Kidney (tissue), 13 donors: ENCODE measurements at regions not wholly inside any gene's neighbourhood (a gene's known extent, or its start where the extent isn't known, plus 50 kb on each side); places are given as distances from the start of the nearest gene placed in this dataset.

Experiments used
- DNase-seq, 5 donors: peaks; one replicate each; pipeline ENCODE4 v3.0.0-alpha.2; 2013 to 2020
- FAIRE-seq: peaks from 2 replicates; lab custom pipeline; 2012; peaks lifted over from hg19 to GRCh38; lab: Jason Lieb, UNC
- H3K27ac ChIP-seq, 2 donors: one replicate each; pipeline ENCODE4 v1.7.0; 2013; ENCODE audit warnings: low read depth in 2 of 2, low read length in 2 of 2, inconsistent platforms in 1 of 2
- H3K27me3 ChIP-seq: one replicate; pipeline ENCODE4 v1.7.1; 2013; ENCODE audit warnings: low read length, inconsistent platforms; ENCODE audit not compliant: control insufficient read depth, insufficient read depth
- H3K36me3 ChIP-seq, 3 donors: one replicate each; pipeline versions ENCODE4 v1.7.0 to v1.7.1; 2013; ENCODE audit warnings: low read length in 3 of 3, control low read depth in 1 of 3, inconsistent platforms in 1 of 3; ENCODE audit not compliant: insufficient read depth in 3 of 3, control insufficient read depth in 2 of 3
- H3K4me1 ChIP-seq, 3 donors: one replicate each; pipeline versions ENCODE4 v1.7.0 to v1.7.1; 2013; ENCODE audit warnings: low read length in 3 of 3, inconsistent platforms in 1 of 3, low read depth in 1 of 3; ENCODE audit not compliant: control insufficient read depth in 2 of 3, insufficient read depth in 2 of 3
- H3K4me3 ChIP-seq, 3 donors: one replicate each; pipeline versions ENCODE4 v1.7.0 to v1.8.1; 2013; ENCODE audit warnings: low read length in 3 of 3, control low read depth in 1 of 3, inconsistent platforms in 1 of 3
- H3K9ac ChIP-seq, 3 donors: one replicate each; pipeline versions ENCODE4 v1.7.0 to v1.7.1; 2013; ENCODE audit warnings: low read length in 3 of 3, control low read depth in 1 of 3, inconsistent platforms in 1 of 3
- H3K9me3 ChIP-seq, 3 donors: one replicate each; pipeline versions ENCODE4 v1.7.0 to v1.7.1; 2013; ENCODE audit warnings: low read length in 3 of 3, control low read depth in 1 of 3, inconsistent platforms in 1 of 3; ENCODE audit not compliant: control insufficient read depth in 2 of 3, insufficient read depth in 1 of 3
- CTCF ChIP-seq: IDR thresholded peaks from 3 replicates; pipeline ENCODE4 v1.5.1; 2012; ENCODE audit warnings: mild to moderate bottlenecking, moderate library complexity, borderline replicate concordance; ENCODE audit not compliant: insufficient read depth; ENCODE audit errors: extremely low read depth
- intact Hi-C: fragments of 100-400 bp; cut with DNase I; formaldehyde crosslinking; loops from one replicate; pipeline ENCODE4 v1.11.1; 2022
- donor health status: control.
- donor health status: control.
- donor health status: control.
- donor health status: control.
- donor health status: control.
- donor health status: DM: yes; HTN: yes; CAD: no.
- donor health status: Normal renal cell carcinoma (clear cell type).

- H3K27ac ChIP-seq: no peak overlapping the region
- H3K4me3 ChIP-seq: no peak overlapping the region
- FAIRE-seq: no peak
- no peaks in the 10 kb centered on the region for H3K27me3 ChIP-seq
- no peaks in the 10 kb centered on the region for H3K36me3 ChIP-seq
- intact Hi-C loops: no loop called here
- no peak for DNase-seq
- no peaks in the 10 kb centered on the region for H3K9me3 ChIP-seq
- H3K4me1 ChIP-seq: no peaks in the 10 kb centered on the region
- no peak overlapping the region for H3K9ac ChIP-seq
- no peak for TF ChIP-seq CTCF
Observed at GRCh38 chr18:55795101-55795669, 207.2 kb upstream of the TCF4 start.

- DNase-seq: peak in 1 of 5 donors; percentile 20
- H3K4me1 ChIP-seq: no peaks in the 10 kb centered on the region
Observed at GRCh38 chr18:55794288-55795052, 206.5 kb upstream of the TCF4 start.

DNA sequence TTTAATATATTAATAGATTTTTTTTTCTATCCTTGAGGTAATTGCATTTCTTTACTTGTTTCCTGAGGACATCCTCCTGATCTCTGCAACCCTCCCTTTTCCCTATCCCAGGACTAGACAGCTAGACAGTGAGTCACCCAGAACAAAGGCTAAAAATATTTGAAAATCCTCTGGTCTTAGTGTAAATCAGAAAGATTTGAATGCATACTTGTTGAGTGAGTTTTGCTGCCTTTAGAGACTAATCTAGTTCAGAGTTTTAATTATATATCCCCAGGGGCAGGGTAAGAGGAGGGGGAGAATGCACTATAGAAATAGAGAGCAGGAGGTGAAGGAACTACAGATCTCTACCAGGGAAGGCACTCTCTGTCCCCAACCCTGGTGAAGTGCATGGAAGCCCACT, 202.3 kb upstream of the TCF4 start:
- no peak for TF ChIP-seq CTCF
- DNase-seq (no peak), FAIRE-seq (no peak)
- no peaks in the 10 kb centered on the region for H3K4me1 ChIP-seq
- no peaks in the 10 kb centered on the region for H3K36me3 ChIP-seq
- H3K9me3 ChIP-seq: no peaks in the 10 kb centered on the region
- no peak overlapping the region for H3K27ac ChIP-seq
- no peak overlapping the region for H3K9ac ChIP-seq
- intact Hi-C loops: no loop called here
- H3K4me3 ChIP-seq: no peak overlapping the region
- H3K27me3 ChIP-seq: no peaks in the 10 kb centered on the region

More at GRCh38 chr18:55794288-55795052, 206.5 kb upstream of the TCF4 start:
- intact Hi-C loops: no loop called here
- no peaks in the 10 kb centered on the region for H3K36me3 ChIP-seq
- H3K27ac ChIP-seq: no peak overlapping the region
- H3K9ac ChIP-seq: no peak overlapping the region
- FAIRE-seq: no peak
- no peaks in the 10 kb centered on the region for H3K27me3 ChIP-seq
- TF ChIP-seq CTCF: no peak
- no peaks in the 10 kb centered on the region for H3K9me3 ChIP-seq
- no peak overlapping the region for H3K4me3 ChIP-seq
